Astrocyte (in vitro differentiated cells and primary cell): ENCODE measurements at regions not wholly inside any gene's neighbourhood (a gene's known extent, or its start where the extent isn't known, plus 50 kb on each side); places are given as distances from the start of the nearest gene placed in this dataset.

Source experiments
- EZH2 ChIP-seq: IDR thresholded peaks from 2 replicates; pipeline ENCODE4 v1.6.1; 2012; ENCODE audit warnings: mild to moderate bottlenecking, low read length, inconsistent platforms; ENCODE audit not compliant: insufficient read depth
- TF ChIP-seq, protein P1 (sequence below): IDR thresholded peaks from 2 replicates; pipeline ENCODE4 v1.5.1; 2011; ENCODE audit warnings: low read depth, mild to moderate bottlenecking, inconsistent platforms, low read length, moderate library complexity; ENCODE audit not compliant: insufficient read depth

DNA sequence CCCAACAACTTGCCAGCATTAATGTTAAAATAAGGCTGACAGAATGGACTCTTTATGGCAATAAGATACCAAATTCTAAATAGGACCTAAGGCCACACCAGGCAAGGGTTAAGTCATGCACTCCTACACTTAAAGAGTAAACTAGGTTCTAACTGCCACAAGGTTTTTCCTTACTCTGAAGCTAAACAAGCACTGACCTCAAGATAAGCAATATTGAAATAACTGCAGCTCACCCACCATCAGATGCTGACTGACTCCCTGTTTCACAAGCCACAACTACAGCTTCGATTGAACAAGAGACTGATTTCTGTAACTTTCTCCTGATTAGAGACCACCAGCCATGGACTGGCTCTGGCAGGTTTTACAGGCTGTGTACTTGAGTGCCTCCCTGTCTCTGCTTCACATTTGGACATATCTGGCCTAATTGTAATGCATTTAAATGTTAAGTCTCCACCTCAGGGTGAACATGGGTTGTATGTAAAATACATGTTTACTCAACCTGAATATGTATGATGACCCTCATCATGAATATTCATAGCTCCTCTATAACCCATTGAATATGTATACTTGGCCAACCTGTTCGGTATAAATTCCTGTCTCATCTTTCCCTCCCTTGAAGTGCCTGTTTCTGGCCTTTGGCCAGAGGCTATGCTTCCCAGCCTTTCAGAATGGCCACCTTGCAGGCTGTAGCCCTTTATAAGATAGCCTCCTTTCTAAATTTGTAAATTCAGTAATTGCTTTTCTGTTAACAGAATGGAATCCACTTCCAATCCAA is 70.5 kb upstream of the DAAM1 start:
- TF ChIP-seq, protein P1, sequence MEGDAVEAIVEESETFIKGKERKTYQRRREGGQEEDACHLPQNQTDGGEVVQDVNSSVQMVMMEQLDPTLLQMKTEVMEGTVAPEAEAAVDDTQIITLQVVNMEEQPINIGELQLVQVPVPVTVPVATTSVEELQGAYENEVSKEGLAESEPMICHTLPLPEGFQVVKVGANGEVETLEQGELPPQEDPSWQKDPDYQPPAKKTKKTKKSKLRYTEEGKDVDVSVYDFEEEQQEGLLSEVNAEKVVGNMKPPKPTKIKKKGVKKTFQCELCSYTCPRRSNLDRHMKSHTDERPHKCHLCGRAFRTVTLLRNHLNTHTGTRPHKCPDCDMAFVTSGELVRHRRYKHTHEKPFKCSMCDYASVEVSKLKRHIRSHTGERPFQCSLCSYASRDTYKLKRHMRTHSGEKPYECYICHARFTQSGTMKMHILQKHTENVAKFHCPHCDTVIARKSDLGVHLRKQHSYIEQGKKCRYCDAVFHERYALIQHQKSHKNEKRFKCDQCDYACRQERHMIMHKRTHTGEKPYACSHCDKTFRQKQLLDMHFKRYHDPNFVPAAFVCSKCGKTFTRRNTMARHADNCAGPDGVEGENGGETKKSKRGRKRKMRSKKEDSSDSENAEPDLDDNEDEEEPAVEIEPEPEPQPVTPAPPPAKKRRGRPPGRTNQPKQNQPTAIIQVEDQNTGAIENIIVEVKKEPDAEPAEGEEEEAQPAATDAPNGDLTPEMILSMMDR: no peak
- TF ChIP-seq EZH2: no peak
